ENCODE measurements at regions not wholly inside any gene's neighbourhood (a gene's known extent, or its start where the extent isn't known, plus 50 kb on each side); places are given as distances from the start of the nearest gene placed in this dataset.
"Not testable (repeated sequence)": the region's sequence is repeated elsewhere in the genome, so short reads cannot be mapped to it uniquely, and the experiment has no call there.

- no peak for DNase-seq
- intact Hi-C loops (cut with DNase I) = no loop called here
These were observed 149.2 kb upstream of the SYT10 start for GRCh38 chr12:33588725-33589405.

DNA sequence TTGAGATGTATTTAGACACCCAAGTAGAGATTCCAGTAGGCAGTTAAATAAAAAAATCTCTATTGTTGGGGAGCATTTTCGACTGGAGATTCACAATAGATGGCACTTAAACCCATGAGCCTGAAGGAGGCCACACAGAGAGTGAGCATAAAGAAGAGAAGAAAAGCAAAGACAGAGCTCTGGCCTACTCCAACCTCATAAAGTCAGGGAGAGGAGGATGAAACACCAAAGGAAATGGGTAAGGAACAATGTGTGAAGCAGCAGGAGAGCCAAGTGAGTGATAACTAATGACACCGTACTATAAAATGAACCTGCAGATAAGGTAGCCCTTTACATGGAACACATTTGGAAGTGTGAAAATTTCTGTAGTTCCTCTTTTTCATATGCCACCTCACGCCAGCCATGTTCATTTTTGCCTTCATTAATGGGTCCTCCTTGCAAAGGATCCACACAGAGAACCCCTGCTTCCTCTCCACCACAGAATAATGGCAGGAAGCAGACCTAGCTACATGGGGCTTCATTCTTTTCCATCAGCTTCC is 150.0 kb upstream of the SYT10 start:
- intact Hi-C loops (cut with DNase I) = no loop called here
- no peak for DNase-seq

- DNase-seq = no peak
- intact Hi-C loops (cut with DNase I) = no loop called here
These were observed 154.1 kb upstream of the SYT10 start for GRCh38 chr12:33593753-33594152.

- intact Hi-C loops (cut with DNase I) = no loop called here
- DNase-seq = no peak
These were observed 156.4 kb upstream of the SYT10 start for GRCh38 chr12:33596061-33596460.

- no peak for DNase-seq
- intact Hi-C loops (cut with DNase I) = no loop called here
These were observed 157.2 kb upstream of the SYT10 start for GRCh38 chr12:33596814-33597213.

DNA sequence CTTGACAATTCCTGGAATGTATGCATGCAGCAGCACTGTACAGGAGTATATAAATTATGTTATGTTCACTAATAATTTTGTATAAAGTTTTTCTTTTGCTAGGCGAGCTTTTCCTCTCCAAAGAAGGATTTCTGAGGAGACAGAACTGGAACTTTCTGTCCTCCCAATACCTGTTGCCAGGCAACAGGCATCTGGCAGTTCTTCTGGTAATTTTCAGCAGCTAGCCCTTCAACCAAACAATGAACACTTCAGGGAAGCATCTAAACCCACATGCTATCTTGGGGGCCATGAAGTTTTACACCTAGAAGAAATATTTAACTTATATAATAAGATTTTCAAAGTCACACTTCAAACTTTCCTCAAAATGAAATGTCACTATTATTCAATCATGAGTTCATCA is 162.9 kb upstream of the SYT10 start:
- peak in 1 of 10 donors; percentile 22 for DNase-seq
- intact Hi-C loops (cut with DNase I) = no loop called here

- intact Hi-C loops (cut with DNase I) = no loop called here
- DNase-seq = no peak
These were observed 166.1 kb upstream of the SYT10 start for GRCh38 chr12:33605757-33606156.

- intact Hi-C loops (cut with DNase I) = loop anchor here (5.0 kb wide), 1 partner anchor 48 kb away; no protein-coding TSS in a partner anchor
- DNase-seq = no peak
These were observed 170.3 kb upstream of the SYT10 start for GRCh38 chr12:33609910-33610309.

- intact Hi-C loops (cut with DNase I) = loop anchor here (5.0 kb wide), 1 partner anchor 52 kb away; no protein-coding TSS in a partner anchor
- DNase-seq = no peak
These were observed 175.0 kb upstream of the SYT10 start for GRCh38 chr12:33614630-33615029.

DNA sequence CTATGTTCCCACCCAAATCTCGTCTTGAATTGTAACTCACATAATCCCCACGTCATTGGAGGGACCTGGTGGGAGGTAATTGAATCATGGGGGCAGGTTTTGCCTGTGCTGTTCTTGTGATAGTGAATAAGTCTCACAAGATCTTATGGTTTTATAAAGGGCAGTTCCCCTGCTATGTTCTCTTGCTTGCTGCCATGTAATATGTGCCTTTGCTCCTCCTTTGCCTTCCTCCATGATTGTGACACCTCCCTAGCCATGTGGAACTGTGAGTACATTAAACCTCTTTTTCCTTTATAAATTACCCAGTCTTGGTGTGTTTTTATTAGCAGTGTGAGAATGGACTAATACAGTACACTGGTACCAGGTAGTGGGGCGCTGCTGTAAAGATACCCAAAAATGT is 177.6 kb upstream of the SYT10 start:
- DNase-seq = no peak
- intact Hi-C loops (cut with DNase I) = no loop called here

DNA sequence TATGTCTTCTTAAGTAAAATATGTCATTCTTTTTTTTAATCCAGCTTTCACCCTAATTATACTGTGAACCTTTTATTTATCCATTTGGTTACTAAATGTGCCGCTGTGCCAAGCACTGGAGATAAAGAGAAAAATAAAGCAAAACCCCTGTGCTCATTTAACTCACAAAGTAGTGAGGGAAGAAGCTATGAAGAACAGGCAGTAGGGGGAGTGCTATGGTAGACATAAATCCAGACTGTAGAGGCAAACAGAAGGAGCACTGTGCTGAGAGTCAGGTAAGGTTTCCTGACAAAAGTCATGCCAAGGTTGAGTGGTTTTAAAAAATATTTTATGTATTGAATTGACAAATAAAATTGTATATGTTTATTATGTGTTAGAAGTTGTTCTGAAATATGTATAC is 188.5 kb upstream of the SYT10 start:
- DNase-seq = no peak
- intact Hi-C loops (cut with DNase I) = no loop called here

DNA sequence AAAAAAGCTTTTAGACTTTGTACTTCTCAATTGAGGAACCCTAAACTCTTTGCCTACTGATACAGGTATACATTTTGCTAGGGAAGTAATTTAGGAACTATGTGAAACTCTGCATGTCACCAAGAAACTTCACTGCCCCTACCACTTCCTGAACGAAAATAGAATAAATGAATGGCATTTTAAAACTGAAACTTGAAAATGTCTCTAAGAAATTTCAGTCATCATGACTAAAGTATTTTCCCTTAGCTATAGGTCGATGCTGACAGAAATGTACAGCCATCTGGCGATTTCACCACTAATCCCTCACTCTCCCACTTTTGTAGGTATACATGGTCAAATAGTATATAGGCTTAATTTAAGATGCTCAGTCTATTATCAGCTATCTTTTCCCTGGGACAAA is 194.9 kb upstream of the SYT10 start:
- intact Hi-C loops (cut with DNase I) = no loop called here
- no peak for DNase-seq

GRCh38 chr12:33636930-33637329 is 197.3 kb upstream of the SYT10 start:
- intact Hi-C loops (cut with DNase I) = not testable (repeated sequence)

GRCh38 chr12:33639975-33640374 is 200.4 kb upstream of the SYT10 start:
- no peak for DNase-seq
- intact Hi-C loops (cut with DNase I) = no loop called here

More at GRCh38 chr12:33636930-33637329, 197.3 kb upstream of the SYT10 start:
- DNase-seq = not testable (repeated sequence)

GRCh38 chr12:33649992-33650391 is 210.4 kb upstream of the SYT10 start:
- DNase-seq = no peak
- intact Hi-C loops (cut with DNase I) = no loop called here

DNA sequence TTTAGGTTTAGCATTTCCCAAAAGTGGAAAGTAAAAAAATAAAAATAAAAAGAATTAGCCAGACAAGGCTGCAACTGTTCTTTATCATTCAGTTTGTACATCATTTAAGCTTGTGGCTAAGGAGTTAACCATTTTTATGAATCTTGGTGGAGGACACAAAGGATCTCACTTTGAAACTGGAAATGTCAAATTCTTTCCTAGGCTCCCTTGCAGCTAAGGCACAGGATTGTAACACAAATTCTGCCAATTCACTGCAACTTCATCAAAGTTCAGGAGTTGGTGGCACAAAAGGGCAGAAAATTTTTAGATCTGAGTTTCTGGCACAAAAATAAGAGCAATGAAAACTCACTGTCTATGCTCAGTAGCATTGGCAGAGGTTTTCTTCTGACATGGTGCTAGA is 211.2 kb upstream of the SYT10 start:
- intact Hi-C loops (cut with DNase I) = no loop called here
- DNase-seq = no peak

GRCh38 chr12:33653362-33653761 is 213.7 kb upstream of the SYT10 start:
- intact Hi-C loops (cut with DNase I) = no loop called here
- DNase-seq = no peak

DNA sequence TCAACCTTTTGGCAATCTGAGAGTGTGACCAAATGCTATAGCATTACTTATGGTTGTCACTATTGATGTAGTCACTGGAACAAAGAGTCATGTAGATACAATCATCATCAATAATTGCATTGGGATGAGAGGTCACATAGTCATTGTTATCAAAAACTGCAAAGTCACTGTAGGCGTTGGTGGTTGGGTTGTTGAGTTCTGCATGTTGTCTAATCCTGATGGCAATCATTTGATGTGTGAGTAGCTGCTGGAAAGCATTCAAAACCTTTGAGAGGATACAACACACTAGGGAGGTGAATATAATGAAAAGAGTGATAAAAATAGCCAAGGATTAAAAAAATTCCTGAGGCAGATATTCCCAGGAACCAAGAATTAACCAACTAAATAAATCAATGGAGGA is 214.7 kb upstream of the SYT10 start:
- no peak for DNase-seq
- intact Hi-C loops (cut with DNase I) = no loop called here

DNA sequence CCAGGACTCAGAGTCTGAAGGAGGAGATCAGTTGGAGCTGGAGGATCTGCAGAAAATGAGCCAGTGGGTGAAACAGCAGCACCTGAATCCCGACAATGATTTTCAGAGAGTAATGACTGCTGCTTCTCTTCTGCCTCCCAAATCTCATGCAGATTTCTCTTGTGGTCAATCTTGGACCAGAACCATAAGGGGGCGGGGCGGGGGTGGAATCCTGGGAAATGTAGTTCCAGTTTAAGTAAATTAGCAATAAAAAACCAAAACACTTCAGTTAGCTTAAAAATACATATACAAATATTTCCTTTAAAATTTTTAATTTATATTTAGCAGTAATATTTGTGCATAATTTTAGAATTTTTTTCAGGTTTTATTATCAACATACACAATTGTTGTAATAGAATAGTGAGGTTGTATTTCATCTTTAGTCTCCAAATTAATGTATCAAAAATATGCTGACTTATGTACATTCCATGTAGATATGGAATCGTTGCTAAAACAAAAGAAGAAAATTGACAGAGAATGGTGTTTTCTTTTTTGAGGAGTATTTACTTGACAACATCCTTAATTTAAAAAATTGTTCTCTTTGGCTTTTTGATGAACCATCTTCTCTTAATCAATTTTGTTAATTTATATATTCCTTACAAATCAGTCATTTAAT is 223.5 kb upstream of the SYT10 start:
- no peak for DNase-seq
- intact Hi-C loops (cut with DNase I) = no loop called here

- intact Hi-C loops (cut with DNase I) = no loop called here
- no peak for DNase-seq
These were observed 229.7 kb upstream of the SYT10 start for GRCh38 chr12:33669349-33669748.

DNA sequence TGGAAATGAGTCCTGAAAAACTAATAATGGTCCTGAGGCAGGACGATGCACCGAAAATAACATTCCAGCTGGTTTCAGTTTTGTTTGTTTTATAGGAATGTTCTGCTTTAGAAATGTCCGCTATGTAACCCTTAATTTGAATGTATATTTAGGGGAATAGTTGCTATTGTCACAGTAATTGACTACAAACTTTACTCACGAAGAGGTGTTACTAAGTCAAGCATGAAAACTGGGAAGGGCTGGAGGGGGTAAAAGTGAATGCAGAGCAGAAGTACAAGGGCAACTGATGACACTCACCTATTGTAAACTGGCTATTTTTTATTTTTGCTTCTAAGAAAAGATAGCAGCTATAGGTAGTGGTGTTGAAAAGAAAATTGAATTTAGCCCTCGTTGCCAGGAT is 230.7 kb upstream of the SYT10 start:
- DNase-seq = no peak
- intact Hi-C loops (cut with DNase I) = no loop called here

DNA sequence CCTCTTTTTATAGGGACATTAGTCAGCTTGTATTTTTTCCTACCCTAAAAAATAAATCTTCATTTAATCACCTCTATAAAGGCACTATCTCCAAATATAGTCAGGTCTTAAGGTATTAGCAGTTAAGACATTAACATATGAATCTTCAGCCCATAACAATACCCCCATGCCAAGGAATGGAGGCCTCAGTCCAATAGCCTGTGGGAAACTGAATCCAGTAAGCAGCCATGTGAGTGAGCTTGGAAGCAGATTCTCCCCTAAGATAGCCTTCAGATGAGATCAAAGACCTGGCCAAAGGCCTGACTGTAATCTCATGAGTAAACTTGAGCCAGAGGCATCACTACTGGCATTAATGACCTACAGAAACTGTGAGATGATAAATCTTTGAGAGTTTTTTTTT is 232.1 kb upstream of the SYT10 start:
- intact Hi-C loops (cut with DNase I) = no loop called here
- no peak for DNase-seq
